HEK293T (cell line): ENCODE measurements at regions not wholly inside any gene's neighbourhood (a gene's known extent, or its start where the extent isn't known, plus 50 kb on each side); places are given as distances from the start of the nearest gene placed in this dataset.

ENCODE experiments used
- CTCF ChIA-PET: fragments of 350-600 bp; formaldehyde crosslinking; extraction: SDS; loops from one replicate; lab custom pipeline; 2021; ENCODE audit warnings: antibody characterized with exemption, inconsistent platforms; lab: Yijun Ruan, JAX
- POLR2A ChIA-PET: fragments of 350-600 bp; formaldehyde crosslinking; extraction: SDS; loops from one replicate; lab custom pipeline; 2020; ENCODE audit warnings: antibody characterized with exemption, inconsistent platforms; lab: Yijun Ruan, JAX
- DNase-seq: peaks from one replicate; pipeline ENCODE4 v3.0.0; 2012; ENCODE audit warnings: mixed read lengths; ENCODE audit errors: extremely low spot score
- ARNT ChIP-seq: fragments of 450-650 bp; IDR thresholded peaks from 2 replicates; pipeline ENCODE4 v1.6.1; 2017; ENCODE audit warnings: mild to moderate bottlenecking
- BHLHE40 ChIP-seq: fragments of 450-650 bp; IDR thresholded peaks from 2 replicates; pipeline ENCODE4 v1.6.1; 2016; ENCODE audit warnings: mild to moderate bottlenecking, moderate library complexity, borderline replicate concordance
- CTBP1 ChIP-seq: fragments of 450-650 bp; IDR thresholded peaks from 2 replicates; pipeline ENCODE4 v1.6.1; 2016; ENCODE audit warnings: borderline replicate concordance
- ELF4 ChIP-seq: fragments of 450-650 bp; IDR thresholded peaks from 2 replicates; pipeline ENCODE4 v1.6.1; 2017; ENCODE audit warnings: antibody characterized with exemption
- FOXA1 ChIP-seq: fragments of 450-650 bp; IDR thresholded peaks from 2 replicates; pipeline ENCODE4 v1.6.1; 2016; ENCODE audit warnings: mild to moderate bottlenecking
- FOXK2 ChIP-seq: fragments of 450-650 bp; IDR thresholded peaks from 2 replicates; pipeline ENCODE4 v1.6.1; 2016; ENCODE audit warnings: mild to moderate bottlenecking
- FOXM1 ChIP-seq: fragments of 450-650 bp; IDR thresholded peaks from 2 replicates; pipeline ENCODE4 v1.6.1; 2017; ENCODE audit warnings: mild to moderate bottlenecking, borderline replicate concordance
- HDGF ChIP-seq: fragments of 450-650 bp; IDR thresholded peaks from 2 replicates; pipeline ENCODE4 v1.6.1; 2017; ENCODE audit warnings: antibody characterized with exemption, borderline replicate concordance
- L3MBTL2 ChIP-seq: fragments of 450-650 bp; conservative IDR thresholded peaks from 2 replicates; pipeline ENCODE4 v1.6.1; 2016; ENCODE audit warnings: mild to moderate bottlenecking
- LEF1 ChIP-seq: fragments of 450-650 bp; IDR thresholded peaks from 2 replicates; pipeline ENCODE4 v1.6.1; 2017; ENCODE audit warnings: mild to moderate bottlenecking, borderline replicate concordance
- NFRKB ChIP-seq: fragments of 450-650 bp; IDR thresholded peaks from 2 replicates; pipeline ENCODE4 v1.6.1; 2016; ENCODE audit warnings: mild to moderate bottlenecking, moderate library complexity
- PKNOX1 ChIP-seq: fragments of 450-650 bp; IDR thresholded peaks from 2 replicates; pipeline ENCODE4 v1.6.1; 2016
- SP1 ChIP-seq: fragments of 450-650 bp; IDR thresholded peaks from 2 replicates; pipeline ENCODE4 v1.6.1; 2017
- SUZ12 ChIP-seq: fragments of 450-650 bp; IDR thresholded peaks from 2 replicates; pipeline ENCODE4 v1.6.1; 2016; ENCODE audit warnings: mild to moderate bottlenecking
- TARDBP ChIP-seq: fragments of 450-650 bp; IDR thresholded peaks from 2 replicates; pipeline ENCODE4 v1.6.1; 2016
- ZNF384 ChIP-seq: fragments of 450-650 bp; IDR thresholded peaks from 2 replicates; pipeline ENCODE4 v1.6.1; 2016

- no peak for DNase-seq
- ChIA-PET CTCF (no interaction called here), POLR2A (no interaction called here)
- no peak for TF ChIP-seq L3MBTL2
- TF ChIP-seq SP1: no peak
- no peak for TF ChIP-seq ZNF384
- no peak for TF ChIP-seq LEF1
- TF ChIP-seq TARDBP: no peak
- no peak for TF ChIP-seq FOXM1
- TF ChIP-seq CTBP1: no peak
- no peak for TF ChIP-seq FOXK2
- TF ChIP-seq PKNOX1: no peak
- TF ChIP-seq ELF4: no peak
- no peak for TF ChIP-seq BHLHE40
- TF ChIP-seq ARNT: no peak
- TF ChIP-seq FOXA1: no peak
These were observed 52.4 kb upstream of the UPP2 start for GRCh38 chr2:158049129-158049855.

GRCh38 chr2:158048327-158048726 lies 53.3 kb upstream of the UPP2 start:
- TF ChIP-seq NFRKB (no peak), L3MBTL2 (no peak), FOXK2 (no peak)
- ChIA-PET CTCF (no interaction called here), POLR2A (no interaction called here)
- DNase-seq: no peak

- ChIA-PET CTCF (interaction anchor here (0.6 kb wide), 1 partner anchor 235 kb away, joined by 5 read pairs; no protein-coding TSS in a partner anchor), POLR2A (no interaction called here)
- DNase-seq: no peak
- TF ChIP-seq FOXM1 (no peak), L3MBTL2 (no peak), ZNF384 (no peak), TARDBP (no peak), LEF1 (no peak), SP1 (no peak), FOXA1 (no peak), HDGF (no peak), ELF4 (no peak)
These were observed 54.5 kb upstream of the UPP2 start for GRCh38 chr2:158047156-158047611.

GRCh38 chr2:158046121-158046880 lies 55.4 kb upstream of the UPP2 start:
- DNase-seq: no peak
- TF ChIP-seq FOXA1 (no peak), FOXM1 (no peak), L3MBTL2 (no peak), ARNT (no peak), HDGF (no peak), SP1 (no peak), CTBP1 (no peak), BHLHE40 (no peak), NFRKB (no peak), ELF4 (no peak), PKNOX1 (no peak), FOXK2 (no peak), TARDBP (no peak)
- CTCF ChIA-PET: interaction anchor here (0.6 kb wide), 1 partner anchor 234 kb away, joined by 5 read pairs; no protein-coding TSS in a partner anchor
- POLR2A ChIA-PET: no interaction called here

- DNase-seq: no peak
- ChIA-PET POLR2A (no interaction called here), CTCF (no interaction called here)
- TF ChIP-seq CTBP1 (no peak), BHLHE40 (no peak), HDGF (no peak), FOXM1 (no peak), PKNOX1 (no peak), FOXK2 (no peak), SUZ12 (no peak), SP1 (no peak)
These were observed 56.3 kb upstream of the UPP2 start for GRCh38 chr2:158045362-158045761.

GRCh38 chr2:158043181-158043948 lies 58.3 kb upstream of the UPP2 start:
- DNase-seq: no peak
- ChIA-PET CTCF (no interaction called here), POLR2A (no interaction called here)
- TF ChIP-seq FOXA1: no peak
- no peak for TF ChIP-seq PKNOX1
- TF ChIP-seq SP1: no peak
- TF ChIP-seq FOXK2: no peak
- no peak for TF ChIP-seq ARNT
- TF ChIP-seq FOXM1: no peak
- TF ChIP-seq SUZ12: no peak
- TF ChIP-seq BHLHE40: no peak
- TF ChIP-seq NFRKB: no peak
- TF ChIP-seq ELF4: no peak
- no peak for TF ChIP-seq LEF1
- no peak for TF ChIP-seq CTBP1
- TF ChIP-seq ZNF384: no peak
- no peak for TF ChIP-seq L3MBTL2
- no peak for TF ChIP-seq TARDBP
- TF ChIP-seq HDGF: no peak
